ENCODE measurements at regions not wholly inside any gene's neighbourhood (a gene's known extent, or its start where the extent isn't known, plus 50 kb on each side); places are given as distances from the start of the nearest gene placed in this dataset.

DNA sequence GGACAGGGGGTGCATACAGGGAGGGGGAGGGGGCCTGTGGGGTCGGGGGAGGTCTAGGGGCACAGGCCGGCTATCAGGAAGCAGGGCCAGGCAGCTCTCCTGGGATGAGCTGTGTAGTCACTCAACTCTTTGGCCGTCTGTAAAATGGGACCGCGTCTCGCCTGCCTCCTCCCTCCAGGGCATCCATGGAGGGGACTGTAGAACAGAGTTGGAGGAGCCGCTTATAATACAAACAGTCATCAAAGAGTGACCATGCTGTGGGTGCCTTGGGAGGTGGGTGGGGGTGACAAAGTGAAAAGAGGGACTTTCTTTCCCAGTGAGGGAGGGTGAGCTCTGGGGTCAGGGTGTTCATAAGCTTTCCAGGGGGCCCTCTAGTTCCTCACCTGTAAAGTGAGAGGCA, 169.6 kb upstream of the HAAO start:
- Mint-ChIP-seq H3K4me1 (peaks cover 9% of the 10 kb centered on the region), H3K27ac (no peak overlapping the region), H3K27me3 (peaks cover 7% of the 10 kb centered on the region), H3K9me3 (ENCODE audit: low read depth) (no peaks in the 10 kb centered on the region), H3K4me3 (no peak overlapping the region), H3K36me3 (ENCODE audit: low read depth) (no peaks in the 10 kb centered on the region)
- ChIA-PET CTCF (no interaction called here), POLR2A (no interaction called here)
- ATAC-seq: no peak
- DNase-seq: no peak
- intact Hi-C loops (cut with DNase I, micrococcal nuclease): no loop called here

DNA sequence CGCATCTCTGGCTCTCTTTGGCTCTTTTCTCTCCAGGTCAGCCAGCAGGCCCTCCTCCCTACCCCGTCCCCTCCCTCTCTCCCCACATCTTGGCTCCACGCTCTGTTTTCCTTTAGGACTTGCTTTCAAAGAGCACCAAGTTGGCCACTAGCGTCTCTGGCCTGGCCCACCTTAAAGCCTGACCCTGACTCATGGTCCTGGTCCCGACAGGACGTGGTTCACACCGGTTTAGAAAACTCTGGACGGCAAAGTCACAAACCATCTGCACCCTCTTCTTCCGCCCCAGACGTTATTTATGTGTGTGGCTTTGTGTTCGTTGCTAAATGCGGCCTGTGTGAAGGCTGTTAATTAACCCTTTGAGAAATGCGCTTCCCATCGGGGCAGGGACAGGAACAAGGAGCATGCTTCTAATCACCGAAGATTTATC, 169.0 kb upstream of the HAAO start:
- no peaks in the 10 kb centered on the region for H3K9me3 Mint-ChIP-seq (ENCODE audit: low read depth)
- H3K27ac Mint-ChIP-seq: no peak overlapping the region
- DNase-seq (no peak), ATAC-seq (no peak)
- H3K36me3 Mint-ChIP-seq (ENCODE audit: low read depth): no peaks in the 10 kb centered on the region
- H3K27me3 Mint-ChIP-seq: peaks cover 7% of the 10 kb centered on the region
- intact Hi-C loops (cut with DNase I, micrococcal nuclease): no loop called here
- ChIA-PET CTCF (interaction anchor here (0.6 kb wide), 1 partner anchor 14 kb away, joined by 3 read pairs; no protein-coding TSS in a partner anchor), POLR2A (no interaction called here)
- peaks cover 9% of the 10 kb centered on the region for H3K4me1 Mint-ChIP-seq
- H3K4me3 Mint-ChIP-seq: no peak overlapping the region

DNA sequence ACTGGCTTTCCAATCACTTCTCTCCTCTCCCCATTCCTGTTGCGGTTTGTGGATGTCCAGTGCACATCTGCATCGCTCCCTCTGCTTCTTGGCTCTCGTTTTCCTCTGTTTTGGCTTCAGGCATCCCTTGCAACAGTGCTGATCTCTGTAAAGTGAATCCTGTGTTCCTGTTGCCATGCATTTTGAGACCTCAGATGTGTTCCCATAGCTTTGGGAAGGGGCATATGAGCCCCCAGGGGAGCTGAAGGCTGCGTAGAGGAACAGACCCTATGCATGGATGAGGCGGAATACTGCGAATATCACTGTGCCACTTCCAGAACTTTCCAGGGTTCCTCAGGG, 168.4 kb upstream of the HAAO start:
- peaks cover 9% of the 10 kb centered on the region for H3K4me1 Mint-ChIP-seq
- ChIA-PET CTCF (no interaction called here), POLR2A (no interaction called here)
- intact Hi-C loops (cut with DNase I, micrococcal nuclease): no loop called here
- H3K9me3 Mint-ChIP-seq (ENCODE audit: low read depth): no peaks in the 10 kb centered on the region
- no peak for ATAC-seq
- H3K4me3 Mint-ChIP-seq: no peak overlapping the region
- H3K36me3 Mint-ChIP-seq (ENCODE audit: low read depth): no peaks in the 10 kb centered on the region
- H3K27me3 Mint-ChIP-seq: peaks cover 7% of the 10 kb centered on the region
- no peak overlapping the region for H3K27ac Mint-ChIP-seq
- DNase-seq: no peak

DNA sequence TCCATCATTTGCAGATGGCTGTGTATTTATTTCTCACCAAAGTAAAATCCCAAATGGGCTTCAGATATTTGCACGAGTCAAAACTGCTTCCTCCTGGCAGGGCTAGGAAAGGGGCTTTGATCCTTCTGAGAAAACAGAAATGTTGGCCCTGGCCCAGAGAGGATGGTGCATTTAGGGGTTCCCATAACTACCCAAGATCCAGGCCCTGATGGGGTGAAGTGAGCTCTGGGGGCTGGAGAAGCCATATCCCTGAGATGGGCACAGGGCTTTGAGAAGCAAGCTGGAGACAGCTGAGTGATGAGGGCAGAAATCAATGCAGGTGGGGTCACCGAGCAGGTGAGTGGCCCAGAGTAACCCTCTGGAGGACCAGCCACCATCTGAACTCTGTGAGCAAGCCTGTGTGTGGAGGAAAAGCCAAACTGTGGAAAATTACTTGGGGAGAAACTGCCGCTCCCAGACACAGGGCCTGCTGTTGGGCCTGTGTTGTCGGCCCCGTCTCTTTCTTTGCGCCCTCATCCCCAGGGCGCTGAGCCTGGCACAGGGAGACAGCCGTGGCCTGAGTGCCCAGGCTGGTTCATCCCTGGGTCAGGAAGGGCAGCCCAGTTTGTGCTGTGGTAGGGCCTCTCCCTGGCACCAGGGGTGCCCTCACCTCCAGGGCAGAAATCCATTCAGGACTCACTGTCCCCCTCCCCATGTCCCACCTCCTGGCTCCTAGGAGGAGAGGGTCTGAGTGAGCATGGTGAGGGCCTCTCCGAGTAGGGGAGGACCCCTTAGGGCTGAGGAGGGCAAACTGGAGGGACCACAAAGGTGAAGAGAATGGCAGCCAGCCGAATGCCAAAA, 167.8 kb upstream of the HAAO start:
- Mint-ChIP-seq H3K27ac (no peak overlapping the region), H3K27me3 (peaks cover 7% of the 10 kb centered on the region), H3K36me3 (ENCODE audit: low read depth) (no peaks in the 10 kb centered on the region), H3K4me1 (peaks cover 9% of the 10 kb centered on the region), H3K9me3 (ENCODE audit: low read depth) (no peaks in the 10 kb centered on the region), H3K4me3 (no peak overlapping the region)
- intact Hi-C loops (cut with DNase I, micrococcal nuclease): no loop called here
- DNase-seq (no peak), ATAC-seq (no peak)
- ChIA-PET POLR2A (no interaction called here), CTCF (no interaction called here)

DNA sequence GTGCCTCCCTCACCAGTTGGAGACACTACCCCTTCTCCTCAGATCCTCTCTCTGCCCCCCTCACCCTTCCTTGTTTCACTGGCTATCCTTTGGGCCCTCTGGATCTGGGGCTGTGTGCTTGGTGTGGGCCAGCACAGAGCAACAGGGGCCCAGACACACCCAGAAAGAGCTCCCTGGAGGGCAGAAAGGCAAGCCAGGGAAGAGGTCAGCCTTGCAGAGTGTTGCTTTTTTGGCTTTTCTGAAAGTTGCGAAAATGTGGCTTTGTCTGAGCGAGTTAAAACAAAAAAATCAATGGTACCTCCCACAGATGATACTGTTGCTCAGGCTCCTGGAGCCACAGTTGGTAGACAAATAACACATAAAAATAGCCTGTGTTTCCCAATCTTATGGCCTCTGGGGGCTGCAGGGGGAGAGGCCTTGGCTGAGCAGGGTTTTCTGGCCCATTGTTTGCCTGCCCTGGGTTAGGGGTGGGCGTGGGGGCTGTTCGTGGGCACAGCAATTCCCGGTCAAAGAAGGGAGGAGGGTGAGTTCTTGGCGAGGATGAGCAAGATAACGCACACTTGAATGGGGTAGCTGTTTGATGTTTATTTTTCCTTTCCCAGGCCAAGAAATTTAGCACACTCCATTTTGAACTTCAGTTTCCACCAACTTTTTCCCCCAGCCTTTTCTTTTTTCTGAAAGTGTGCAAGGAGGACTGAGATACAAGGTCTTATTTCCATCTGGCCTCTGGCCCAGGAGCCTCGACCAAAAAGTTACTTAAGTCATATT, 167.0 kb upstream of the HAAO start:
- H3K36me3 Mint-ChIP-seq (ENCODE audit: low read depth): no peaks in the 10 kb centered on the region
- H3K9me3 Mint-ChIP-seq (ENCODE audit: low read depth): no peaks in the 10 kb centered on the region
- ATAC-seq (no peak), DNase-seq (no peak)
- ChIA-PET POLR2A (interaction anchor here (0.7 kb wide), 1 partner anchor 15 kb away, joined by 3 read pairs; no protein-coding TSS in a partner anchor), CTCF (no interaction called here)
- peaks cover 7% of the 10 kb centered on the region for H3K27me3 Mint-ChIP-seq
- peaks cover 9% of the 10 kb centered on the region for H3K4me1 Mint-ChIP-seq
- H3K27ac Mint-ChIP-seq: no peak overlapping the region
- H3K4me3 Mint-ChIP-seq: no peak overlapping the region
- intact Hi-C loops (cut with DNase I, micrococcal nuclease): no loop called here

DNA sequence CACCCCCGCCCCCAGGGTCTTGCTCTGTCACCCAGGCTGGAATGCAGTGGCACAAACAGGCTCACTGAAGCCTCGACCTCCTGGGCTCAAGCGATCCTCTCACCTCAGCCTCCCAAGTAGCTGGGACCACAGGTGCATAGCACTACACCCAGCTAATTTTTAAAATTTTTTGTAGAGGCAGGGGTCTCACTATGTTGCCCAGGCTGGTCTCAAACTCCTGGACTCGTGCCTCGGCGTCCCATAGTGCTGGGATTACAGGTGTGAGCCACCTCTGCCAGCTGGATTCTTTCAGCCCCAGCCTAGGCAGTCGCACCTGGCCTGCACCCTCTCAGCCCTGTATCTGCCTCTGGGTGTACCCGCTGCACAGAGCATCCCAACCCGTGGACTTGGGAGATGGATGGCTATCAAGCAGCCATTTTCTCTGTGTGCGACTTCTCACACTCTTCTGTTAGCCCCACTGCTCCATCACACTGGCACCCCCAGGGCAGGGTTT, 166.4 kb upstream of the HAAO start:
- Mint-ChIP-seq H3K4me3 (no peak overlapping the region), H3K36me3 (ENCODE audit: low read depth) (no peaks in the 10 kb centered on the region), H3K27ac (no peak overlapping the region), H3K9me3 (ENCODE audit: low read depth) (no peaks in the 10 kb centered on the region), H3K27me3 (peaks cover 7% of the 10 kb centered on the region), H3K4me1 (peaks cover 9% of the 10 kb centered on the region)
- no peak for ATAC-seq
- no peak for DNase-seq
- intact Hi-C loops (cut with DNase I, micrococcal nuclease): no loop called here
- ChIA-PET CTCF (interaction anchor here (0.7 kb wide), 1 partner anchor 16 kb away, joined by 3 read pairs; no protein-coding TSS in a partner anchor), POLR2A (interaction anchor here (0.7 kb wide), 1 partner anchor 15 kb away, joined by 3 read pairs; no protein-coding TSS in a partner anchor)

DNA sequence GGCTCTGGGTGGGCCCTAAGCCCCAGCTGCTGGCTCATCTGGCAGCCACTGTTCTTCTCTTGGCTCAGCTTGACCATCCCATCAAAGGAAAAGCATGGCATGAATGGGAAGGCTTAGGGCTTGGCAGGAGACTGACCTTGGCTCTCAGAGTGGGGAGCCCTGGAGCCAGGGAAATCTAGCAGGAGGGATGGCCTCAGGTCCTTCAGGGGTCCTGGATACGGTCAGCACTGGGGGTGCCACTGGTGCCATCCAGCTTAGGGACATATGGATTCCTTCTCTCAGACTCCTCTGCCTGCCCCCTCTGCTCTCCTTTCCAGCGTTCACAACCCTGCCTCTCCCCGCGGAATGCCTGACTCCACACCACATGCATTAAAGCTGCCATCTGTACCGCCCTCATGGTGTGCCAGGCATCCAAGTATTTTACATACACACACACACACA, 165.5 kb upstream of the HAAO start:
- Mint-ChIP-seq H3K4me1 (peaks cover 7% of the 10 kb centered on the region), H3K27me3 (peaks cover 4% of the 10 kb centered on the region), H3K36me3 (ENCODE audit: low read depth) (no peaks in the 10 kb centered on the region), H3K9me3 (ENCODE audit: low read depth) (no peaks in the 10 kb centered on the region), H3K4me3 (no peak overlapping the region), H3K27ac (no peak overlapping the region)
- DNase-seq (no peak), ATAC-seq (no peak)
- POLR2A ChIA-PET: no interaction called here
- CTCF ChIA-PET: no interaction called here
- intact Hi-C loops (cut with DNase I, micrococcal nuclease): no loop called here

DNA sequence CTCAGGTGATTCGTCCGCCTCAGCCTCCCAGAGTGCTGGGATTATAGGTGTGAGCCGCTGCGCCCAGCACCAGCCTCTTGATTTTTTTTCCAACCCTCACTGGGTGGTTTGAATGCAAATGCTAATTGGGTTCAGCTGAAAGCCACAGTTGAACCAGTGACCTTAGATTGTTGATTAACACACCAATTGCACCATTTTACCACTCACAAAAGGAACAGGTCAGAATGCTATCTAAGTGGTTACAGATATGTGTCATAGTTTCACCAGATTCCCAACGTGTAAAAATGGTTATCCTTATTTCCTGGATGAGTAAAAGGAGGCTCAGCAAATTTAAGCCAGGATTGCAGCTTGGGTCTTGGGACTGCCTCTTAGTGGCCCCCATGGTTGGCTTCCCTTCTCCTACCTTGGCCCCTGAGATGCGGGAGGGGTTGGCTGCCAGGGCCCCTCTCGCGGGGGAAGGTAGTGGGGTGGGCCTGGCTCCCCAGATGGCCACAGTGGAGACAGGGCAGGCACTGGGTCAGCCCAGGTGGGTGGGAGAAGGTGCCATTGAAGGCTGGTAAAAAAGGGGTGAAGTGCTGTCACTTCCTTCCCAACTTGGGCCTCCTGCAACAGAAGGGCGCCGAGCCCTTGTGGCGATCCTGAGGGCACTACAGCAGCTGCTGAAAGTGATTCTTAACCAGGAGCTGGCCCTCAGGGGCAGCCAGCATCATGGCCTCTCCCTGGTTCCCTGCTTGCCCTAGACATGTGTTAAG, 164.9 kb upstream of the HAAO start:
- intact Hi-C loops (cut with DNase I, micrococcal nuclease): no loop called here
- Mint-ChIP-seq H3K4me1 (peaks cover 2% of the 10 kb centered on the region), H3K27ac (no peak overlapping the region)

DNA sequence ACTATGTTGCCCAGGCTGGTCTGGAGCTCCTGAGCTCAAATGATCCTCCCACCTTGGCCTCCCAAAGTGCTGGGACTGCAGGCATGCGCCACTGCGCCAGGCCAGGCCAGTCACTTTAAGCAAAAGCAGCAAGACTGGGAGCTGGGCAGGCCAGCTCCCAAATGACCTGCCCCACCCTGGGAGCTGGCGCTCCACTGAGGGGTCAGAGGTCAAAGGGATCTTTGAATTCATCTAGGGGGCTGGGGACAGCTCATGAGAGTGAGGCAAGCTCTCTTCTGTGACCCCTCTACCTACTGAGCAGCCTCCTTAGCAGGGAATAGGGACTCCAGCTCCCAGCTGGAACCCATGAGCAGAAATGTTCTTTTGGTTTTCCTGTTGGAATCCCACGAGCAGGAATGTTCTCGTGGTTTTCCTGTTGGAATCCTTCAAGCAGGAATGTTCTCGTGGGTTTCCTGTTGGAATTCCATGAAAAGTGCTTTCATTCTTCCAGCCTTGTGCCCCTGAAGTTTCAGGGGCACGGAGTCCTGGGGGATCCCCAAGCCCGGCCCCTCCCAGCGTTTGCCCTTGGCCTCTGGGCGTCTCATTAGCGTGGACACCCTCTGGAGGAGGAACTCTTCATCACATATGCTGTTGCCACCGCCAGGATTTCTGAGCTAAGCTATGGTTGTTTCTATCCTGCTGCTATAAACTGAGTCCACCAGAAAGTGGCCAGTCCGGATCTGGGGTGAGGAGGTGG, 162.0 kb upstream of the HAAO start:
- DNase-seq: no peak
- POLR2A ChIA-PET: no interaction called here
- H3K27me3 Mint-ChIP-seq: no peaks in the 10 kb centered on the region
- intact Hi-C loops (cut with DNase I, micrococcal nuclease): no loop called here
- no peaks in the 10 kb centered on the region for H3K9me3 Mint-ChIP-seq (ENCODE audit: low read depth)
- no peak overlapping the region for H3K4me3 Mint-ChIP-seq
- H3K36me3 Mint-ChIP-seq (ENCODE audit: low read depth): no peaks in the 10 kb centered on the region
- CTCF ChIA-PET: interaction anchor here (0.6 to 0.7 kb wide), 3 partner anchors 276 to 580 kb away, joined by 3 to 4 read pairs (median 3); no protein-coding TSS in a partner anchor
- ATAC-seq: no peak
- H3K27ac Mint-ChIP-seq: no peak overlapping the region
- no peaks in the 10 kb centered on the region for H3K4me1 Mint-ChIP-seq

More for the DNA sequence above, 164.9 kb upstream of the HAAO start:
- POLR2A ChIA-PET: no interaction called here
- CTCF ChIA-PET: interaction anchor here (0.7 kb wide), 1 partner anchor 183 kb away, joined by 3 read pairs; no protein-coding TSS in a partner anchor
- H3K27me3 Mint-ChIP-seq: peaks cover 3% of the 10 kb centered on the region
- no peaks in the 10 kb centered on the region for H3K36me3 Mint-ChIP-seq (ENCODE audit: low read depth)
- H3K9me3 Mint-ChIP-seq (ENCODE audit: low read depth): no peaks in the 10 kb centered on the region
- ATAC-seq: peak; percentile 23
- H3K4me3 Mint-ChIP-seq: no peak overlapping the region
- DNase-seq: no peak

DNA sequence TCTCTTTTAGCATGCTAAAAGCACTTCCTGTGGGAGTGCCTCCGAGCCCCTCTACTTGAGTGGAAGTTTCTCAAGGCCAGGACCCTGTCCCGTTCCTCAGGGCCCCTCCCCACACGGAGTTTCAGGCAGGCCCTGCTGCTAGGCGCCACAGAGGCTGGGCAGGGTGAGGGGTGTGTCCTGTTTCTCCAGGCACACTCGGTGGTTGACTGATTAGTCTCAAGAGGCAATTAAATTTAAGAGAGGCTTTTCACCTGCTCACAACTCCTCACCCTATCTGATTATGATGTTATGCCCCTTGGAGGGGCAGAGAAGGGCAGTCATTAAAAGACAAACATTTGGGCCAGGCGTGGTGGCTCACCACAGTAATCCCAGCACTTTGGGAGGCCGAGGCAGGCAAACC, 160.8 kb upstream of the HAAO start:
- ATAC-seq: no peak
- no peak overlapping the region for H3K27ac Mint-ChIP-seq
- CTCF ChIA-PET: interaction anchor here (0.7 kb wide), 1 partner anchor 800 kb away, joined by 3 read pairs; no protein-coding TSS in a partner anchor
- H3K27me3 Mint-ChIP-seq: no peaks in the 10 kb centered on the region
- H3K4me3 Mint-ChIP-seq: no peak overlapping the region
- no peaks in the 10 kb centered on the region for H3K4me1 Mint-ChIP-seq
- no peaks in the 10 kb centered on the region for H3K9me3 Mint-ChIP-seq (ENCODE audit: low read depth)
- intact Hi-C loops (cut with DNase I, micrococcal nuclease): no loop called here
- no peaks in the 10 kb centered on the region for H3K36me3 Mint-ChIP-seq (ENCODE audit: low read depth)
- DNase-seq: no peak
- POLR2A ChIA-PET: no interaction called here

Measured in activated CD4-positive, alpha-beta T cell treated with anti-CD3 and anti-CD28 coated beads for 36 hours (primary cell).